SK-N-SH (cell line): ENCODE measurements at regions not wholly inside any gene's neighbourhood (a gene's known extent, or its start where the extent isn't known, plus 50 kb on each side); places are given as distances from the start of the nearest gene placed in this dataset.

Source experiments
- CTCF ChIA-PET: fragments of 300-600, 350-600 bp; formaldehyde crosslinking; extraction: SDS; loops from one replicate; lab custom pipeline; 2021; lab: Yijun Ruan, JAX
- POLR2A ChIA-PET: fragments of 350-600 bp; sonication (Branson Sonifier 250); formaldehyde crosslinking; extraction: SDS; loops from one replicate; lab custom pipeline; 2020; ENCODE audit warnings: antibody characterized with exemption, inconsistent platforms; lab: Yijun Ruan, JAX
- DNase-seq: peaks from one replicate; pipeline ENCODE4 v3.0.0; 2012
- H2AFZ ChIP-seq: fragments of 200-600 bp; sonication (generic); 2 replicates; pipeline ENCODE4 v1.8.1; 2016; ENCODE audit warnings: antibody characterized with exemption, mild to moderate bottlenecking, low read depth
- H3F3A ChIP-seq: fragments of 200-600 bp; sonication (generic); replicated peaks from 2 replicates; pipeline ENCODE3; 2016; ENCODE audit warnings: antibody characterized with exemption, mild to moderate bottlenecking; ENCODE audit not compliant: insufficient read depth
- H3K27ac ChIP-seq, 2 experiments: fragments of 200-500 bp in 1 of 2; fragments of 200-600 bp in 1 of 2; sonication (Bioruptor generic) in 1 of 2; sonication (generic), shearing (Covaris generic) in 1 of 2; 2 replicates each; pipeline versions ENCODE4 v1.5.1 to v1.6.1; 2014 to 2016; ENCODE audit warnings: low read depth in 2 of 2, inconsistent platforms in 1 of 2, low read length in 1 of 2, mild to moderate bottlenecking in 1 of 2, mixed read lengths in 1 of 2
- H3K27me3 ChIP-seq: fragments of 200-600 bp; sonication (generic), shearing (Covaris generic); 2 replicates; pipeline ENCODE4 v1.6.1; 2016; ENCODE audit warnings: mixed run types; ENCODE audit not compliant: insufficient read depth
- H3K36me3 ChIP-seq, 2 experiments: fragments of 200-500 bp in 1 of 2; fragments of 200-600 bp in 1 of 2; sonication (Bioruptor generic) in 1 of 2; sonication (generic) in 1 of 2; replicated peaks in 1 of 2; 2 replicates each; pipeline versions ENCODE3 to v1.5.1; 2014 to 2016; ENCODE audit warnings: low read length in 1 of 2, mild to moderate bottlenecking in 1 of 2; ENCODE audit not compliant: insufficient read depth in 2 of 2, control insufficient read depth in 1 of 2
- H3K4me1 ChIP-seq, 2 experiments: fragments of 200-500 bp in 1 of 2; fragments of 200-600 bp in 1 of 2; sonication (Bioruptor generic) in 1 of 2; sonication (generic), shearing (Covaris generic) in 1 of 2; 2 replicates each; pipeline versions ENCODE4 v1.5.1 to v1.6.1; 2014 to 2016; ENCODE audit warnings: low read depth in 1 of 2, low read length in 1 of 2, mixed run types in 1 of 2; ENCODE audit not compliant: insufficient read depth in 2 of 2, control insufficient read depth in 1 of 2
- H3K4me2 ChIP-seq: fragments of 200-600 bp; sonication (generic), shearing (Covaris generic); 2 replicates; pipeline ENCODE4 v1.6.1; 2017; ENCODE audit warnings: mixed run types
- H3K4me3 ChIP-seq, 2 experiments: fragments of 200-500 bp in 1 of 2; fragments of 200-600 bp in 1 of 2; sonication (Bioruptor generic) in 1 of 2; sonication (generic), shearing (Covaris generic) in 1 of 2; 2 replicates each; pipeline versions ENCODE4 v1.5.1 to v1.8.1; 2014 to 2016; ENCODE audit warnings: low read depth in 2 of 2, inconsistent platforms in 1 of 2, low read length in 1 of 2, mild to moderate bottlenecking in 1 of 2, mixed read lengths in 1 of 2, moderate library complexity in 1 of 2
- H3K79me2 ChIP-seq: fragments of 200-600 bp; sonication (generic); 2 replicates; pipeline ENCODE4 v1.8.1; 2017; ENCODE audit warnings: mild to moderate bottlenecking; ENCODE audit not compliant: insufficient read depth
- H3K9ac ChIP-seq: fragments of 200-600 bp; sonication (generic); 2 replicates; pipeline ENCODE4 v1.6.1; 2017; ENCODE audit warnings: mixed run types
- H3K9me2 ChIP-seq: fragments of 200-600 bp; sonication (generic); 2 replicates; pipeline ENCODE4 v1.6.1; 2017; ENCODE audit warnings: mixed run types
- H3K9me3 ChIP-seq: fragments of 200-600 bp; sonication (generic); 2 replicates; pipeline ENCODE4 v1.6.1; 2017; ENCODE audit warnings: mixed run types, mild to moderate bottlenecking, moderate library complexity
- H4K20me1 ChIP-seq: fragments of 200-600 bp; sonication (generic); 2 replicates; pipeline ENCODE4 v1.6.1; 2017; ENCODE audit warnings: mild to moderate bottlenecking, mixed run types; ENCODE audit not compliant: insufficient read depth
- CHD2 ChIP-seq: fragments of 150-350 bp; IDR thresholded peaks from 2 replicates; pipeline ENCODE4 v1.6.1; 2018; ENCODE audit warnings: low read length; ENCODE audit not compliant: partially characterized antibody
- CTCF ChIP-seq: fragments of 200-600 bp; sonication (generic); IDR thresholded peaks from 2 replicates; pipeline ENCODE4 v1.6.1; 2017; ENCODE audit warnings: antibody characterized with exemption, mild to moderate bottlenecking, moderate library complexity
- ELF1 ChIP-seq: IDR thresholded peaks from 2 replicates; pipeline ENCODE4 v1.4.0; 2012
- EZH2phosphoT487 ChIP-seq: fragments of 200-600 bp; sonication (generic); IDR thresholded peaks from 2 replicates; pipeline ENCODE4 v1.6.1; 2017; ENCODE audit warnings: low read depth, mixed run types, mild to moderate bottlenecking, antibody characterized with exemption, moderate library complexity, borderline replicate concordance
- FOXJ3 ChIP-seq: sonication (generic); formaldehyde crosslinking; IDR thresholded peaks from 2 replicates; pipeline ENCODE4 v1.5.1; 2020; ENCODE audit warnings: mild to moderate bottlenecking, missing genetic modification reagents
- FOXM1 ChIP-seq: IDR thresholded peaks from 2 replicates; pipeline ENCODE4 v1.4.0; 2012; ENCODE audit warnings: low read depth, mild to moderate bottlenecking
- JUND ChIP-seq: IDR thresholded peaks from 2 replicates; pipeline ENCODE4 v1.4.0; 2012
- NFIC ChIP-seq: IDR thresholded peaks from 2 replicates; pipeline ENCODE4 v1.4.0; 2012; ENCODE audit warnings: borderline replicate concordance
- RAD21 ChIP-seq: IDR thresholded peaks from 2 replicates; pipeline ENCODE4 v1.6.1; 2012; ENCODE audit warnings: mild to moderate bottlenecking, low read length
- RCOR1 ChIP-seq: fragments of 150-350 bp; IDR thresholded peaks from 2 replicates; pipeline ENCODE4 v1.6.1; 2017; ENCODE audit warnings: antibody characterized with exemption, low read length
- RXRA ChIP-seq: IDR thresholded peaks from 2 replicates; pipeline ENCODE4 v1.4.0; 2012; ENCODE audit warnings: low read depth, mild to moderate bottlenecking, borderline replicate concordance
- SIN3A ChIP-seq: IDR thresholded peaks from 2 replicates; pipeline ENCODE4 v1.6.1; 2012; ENCODE audit warnings: low read depth, mild to moderate bottlenecking, low read length, moderate library complexity, borderline replicate concordance
- SMC3 ChIP-seq: IDR thresholded peaks from 2 replicates; pipeline ENCODE4 v1.6.1; 2012; ENCODE audit warnings: low read depth, low read length, improper control_type of control experiment
- TCF12 ChIP-seq: IDR thresholded peaks from 2 replicates; pipeline ENCODE4 v1.4.0; 2012
- TEAD4 ChIP-seq: IDR thresholded peaks from 2 replicates; pipeline ENCODE4 v1.4.0; 2012; ENCODE audit warnings: mild to moderate bottlenecking, borderline replicate concordance; ENCODE audit not compliant: insufficient read depth
- USF1 ChIP-seq: IDR thresholded peaks from 2 replicates; pipeline ENCODE4 v1.4.0; 2012; ENCODE audit warnings: low read depth, borderline replicate concordance
- WGBS: methylation state at CpG from one replicate; pipeline ENCODE4 v1.1.6; 2017; ENCODE audit warnings: low lambda C conversion rate; 5-methylcytosine and 5-hydroxymethylcytosine counted together

- no peak for TF ChIP-seq FOXJ3 (CRISPR knock-in tag)
- TF ChIP-seq SIN3A: no peak
- TF ChIP-seq EZH2phosphoT487: no peak
Measured at GRCh38 chr3:94459167-94459566, 396.3 kb downstream of the NSUN3 start (continued).

- no peaks in the 10 kb centered on the region for H3K79me2 ChIP-seq
- no peaks in the 10 kb centered on the region for H3F3A ChIP-seq
- H3K9ac ChIP-seq: no peak overlapping the region
- no peaks in the 10 kb centered on the region; a peak in 1 of 4 replicates for H3K4me1 ChIP-seq
- no peak for DNase-seq
- no peaks in the 10 kb centered on the region for H3K9me2 ChIP-seq
- H2AFZ ChIP-seq: no peak overlapping the region
- H3K27me3 ChIP-seq: no peaks in the 10 kb centered on the region
- no peak for TF ChIP-seq EZH2phosphoT487
- no peak for TF ChIP-seq RXRA
- TF ChIP-seq CHD2: no peak
- no peak for TF ChIP-seq RCOR1
- TF ChIP-seq USF1: no peak
- TF ChIP-seq TEAD4: no peak
- TF ChIP-seq NFIC: no peak
- TF ChIP-seq JUND: no peak
- TF ChIP-seq SMC3: no peak
- no peak for TF ChIP-seq TCF12
- no peak for TF ChIP-seq ELF1
- H3K36me3 ChIP-seq: no peaks in the 10 kb centered on the region
- H3K27ac ChIP-seq: no peak overlapping the region
- 50% methylated on average over 3 of the region's 3 CpGs for WGBS
- H3K9me3 ChIP-seq: no peaks in the 10 kb centered on the region
- no peak overlapping the region for H3K4me3 ChIP-seq
- H4K20me1 ChIP-seq: no peaks in the 10 kb centered on the region
- no peak overlapping the region for H3K4me2 ChIP-seq
- POLR2A ChIA-PET: no interaction called here
- CTCF ChIA-PET: no interaction called here
Measured at GRCh38 chr3:94460931-94461330, 398.1 kb downstream of the NSUN3 start.

- CTCF ChIA-PET: no interaction called here
Measured at GRCh38 chr3:94462931-94463330, 400.1 kb downstream of the NSUN3 start.

More at GRCh38 chr3:94462931-94463330, 400.1 kb downstream of the NSUN3 start:
- POLR2A ChIA-PET: interaction anchor here (0.6 kb wide), 1 partner anchor 348 kb away, joined by 5 read pairs; no protein-coding TSS in a partner anchor
- H3K4me3 ChIP-seq: no peak overlapping the region
- no peak for DNase-seq
- H4K20me1 ChIP-seq: no peaks in the 10 kb centered on the region
- H3K27ac ChIP-seq: no peak overlapping the region
- 33% methylated on average over 2 of the region's 2 CpGs for WGBS
- TF ChIP-seq RAD21 (no peak), FOXM1 (no peak), TEAD4 (no peak), FOXJ3 (CRISPR knock-in tag) (no peak), TCF12 (no peak), CTCF (no peak)
- no peaks in the 10 kb centered on the region for H3K27me3 ChIP-seq
- H3K9ac ChIP-seq: no peak overlapping the region
- H3K9me2 ChIP-seq: no peaks in the 10 kb centered on the region
- H3K79me2 ChIP-seq: no peaks in the 10 kb centered on the region
- H3K9me3 ChIP-seq: no peaks in the 10 kb centered on the region
- no peaks in the 10 kb centered on the region for H3K36me3 ChIP-seq
- H3K4me2 ChIP-seq: no peak overlapping the region
- H3K4me1 ChIP-seq: no peaks in the 10 kb centered on the region; a peak in 1 of 4 replicates
- H2AFZ ChIP-seq: no peak overlapping the region
- H3F3A ChIP-seq: no peaks in the 10 kb centered on the region
